K562 (cell line): ENCODE measurements at regions not wholly inside any gene's neighbourhood (a gene's known extent, or its start where the extent isn't known, plus 50 kb on each side); places are given as distances from the start of the nearest gene placed in this dataset.

Source experiments
- BRCA1 ChIP-seq, 2 experiments: fragments of 450-650 bp in 1 of 2; sonication (generic) in 1 of 2; formaldehyde crosslinking in 1 of 2; IDR thresholded peaks; 2 replicates each; pipeline versions ENCODE4 v1.5.0 to v1.6.1; 2017 to 2020; ENCODE audit warnings: mild to moderate bottlenecking in 1 of 2, missing genetic modification reagents in 1 of 2
- FOS ChIP-seq: IDR thresholded peaks from 3 replicates; pipeline ENCODE4 v1.6.1; 2011; ENCODE audit not compliant: insufficient read length; ENCODE audit errors: extremely low read depth
- FOXK2 ChIP-seq, 2 experiments: fragments of 450-650 bp; IDR thresholded peaks in 1 of 2; conservative IDR thresholded peaks in 1 of 2; 2 replicates each; pipeline ENCODE4 v1.6.1; 2016; ENCODE audit warnings: low read depth in 2 of 2, mild to moderate bottlenecking in 1 of 2
- FUS ChIP-seq: fragments of 200-400 bp; formaldehyde crosslinking; optimal IDR thresholded peaks from 2 replicates; pipeline ENCODE3; 2017; ENCODE audit warnings: low read depth, low read length
- IRF9 ChIP-seq: fragments of 450-650 bp; IDR thresholded peaks from 2 replicates; pipeline ENCODE4 v1.6.1; 2016; ENCODE audit warnings: missing biosample characterization, missing genetic modification characterization
- KAT8 ChIP-seq: fragments of 450-650 bp; IDR thresholded peaks from 2 replicates; pipeline ENCODE4 v1.6.1; 2016; ENCODE audit warnings: low read depth, mild to moderate bottlenecking
- NCOA6 ChIP-seq: fragments of 450-650 bp; IDR thresholded peaks from 2 replicates; pipeline ENCODE4 v1.6.1; 2017; ENCODE audit warnings: mild to moderate bottlenecking
- NFRKB ChIP-seq: fragments of 450-650 bp; IDR thresholded peaks from 2 replicates; pipeline ENCODE4 v1.6.1; 2016; ENCODE audit warnings: low read depth
- NR1H2 ChIP-seq: sonication (generic); formaldehyde crosslinking; IDR thresholded peaks from 2 replicates; pipeline ENCODE4 v1.4.0; 2020; ENCODE audit warnings: mild to moderate bottlenecking, missing genetic modification reagents
- NUFIP1 ChIP-seq: fragments of 450-650 bp; IDR thresholded peaks from 2 replicates; pipeline ENCODE4 v1.6.1; 2018; ENCODE audit not compliant: partially characterized antibody
- RBM22 ChIP-seq: fragments of 200-400 bp; formaldehyde crosslinking; IDR thresholded peaks from 2 replicates; pipeline ENCODE4 v1.6.1; 2018; ENCODE audit warnings: low read length, low read depth; ENCODE audit not compliant: poor library complexity, severe bottlenecking
- RFX7 ChIP-seq: fragments of 250-450 bp; sonication (Bioruptor Pico); IDR thresholded peaks from 2 replicates; pipeline ENCODE4 v1.5.1; 2021; ENCODE audit warnings: mild to moderate bottlenecking
- SMAD4 ChIP-seq: fragments of 250-450 bp; sonication (Bioruptor Pico); conservative IDR thresholded peaks from 2 replicates; pipeline ENCODE4 v1.8.0; 2021; ENCODE audit warnings: inconsistent platforms, mild to moderate bottlenecking, moderate library complexity
- TCF7 ChIP-seq: sonication (generic); IDR thresholded peaks from 2 replicates; pipeline ENCODE4 v1.6.1; 2016; ENCODE audit warnings: antibody characterized with exemption, borderline replicate concordance
- ZBTB7A ChIP-seq: IDR thresholded peaks from 2 replicates; pipeline ENCODE4 v1.6.1; 2011; ENCODE audit warnings: low read depth, mild to moderate bottlenecking, low read length, moderate library complexity, borderline replicate concordance; ENCODE audit not compliant: control insufficient read depth
- ZNF140 ChIP-seq: fragments of 250-450 bp; sonication (Bioruptor Pico); IDR thresholded peaks from 2 replicates; pipeline ENCODE4 v1.8.0; 2021; ENCODE audit warnings: moderate library complexity, mild to moderate bottlenecking, inconsistent platforms
- ZNF197 ChIP-seq: fragments of 200-800 bp; sonication (Bioruptor generic); IDR thresholded peaks from 2 replicates; pipeline ENCODE4 v1.6.1; 2016; ENCODE audit warnings: low read depth, missing genetic modification characterization, missing compliant biosample characterization
- ZNF830 ChIP-seq: fragments of 250-450 bp; sonication (Bioruptor Pico); IDR thresholded peaks from 2 replicates; pipeline ENCODE4 v1.5.0; 2021; ENCODE audit warnings: mild to moderate bottlenecking
- TF ChIP-seq, protein P1 (sequence below): fragments of 250-450 bp; sonication (Bioruptor Pico); IDR thresholded peaks from 2 replicates; pipeline ENCODE4 v1.5.0; 2021; ENCODE audit warnings: mild to moderate bottlenecking, moderate library complexity
- TF ChIP-seq, protein P2 (sequence below): IDR thresholded peaks from 2 replicates; pipeline ENCODE4 v1.6.1; 2011; ENCODE audit warnings: borderline replicate concordance, low read depth, mild to moderate bottlenecking, moderate library complexity, low read length; ENCODE audit not compliant: insufficient read depth, poor library complexity, severe bottlenecking
- TF ChIP-seq, protein P3 (sequence below): fragments of 250-450 bp; sonication (Bioruptor Pico); IDR thresholded peaks from 2 replicates; pipeline ENCODE4 v1.6.1; 2021; ENCODE audit warnings: mild to moderate bottlenecking

DNA sequence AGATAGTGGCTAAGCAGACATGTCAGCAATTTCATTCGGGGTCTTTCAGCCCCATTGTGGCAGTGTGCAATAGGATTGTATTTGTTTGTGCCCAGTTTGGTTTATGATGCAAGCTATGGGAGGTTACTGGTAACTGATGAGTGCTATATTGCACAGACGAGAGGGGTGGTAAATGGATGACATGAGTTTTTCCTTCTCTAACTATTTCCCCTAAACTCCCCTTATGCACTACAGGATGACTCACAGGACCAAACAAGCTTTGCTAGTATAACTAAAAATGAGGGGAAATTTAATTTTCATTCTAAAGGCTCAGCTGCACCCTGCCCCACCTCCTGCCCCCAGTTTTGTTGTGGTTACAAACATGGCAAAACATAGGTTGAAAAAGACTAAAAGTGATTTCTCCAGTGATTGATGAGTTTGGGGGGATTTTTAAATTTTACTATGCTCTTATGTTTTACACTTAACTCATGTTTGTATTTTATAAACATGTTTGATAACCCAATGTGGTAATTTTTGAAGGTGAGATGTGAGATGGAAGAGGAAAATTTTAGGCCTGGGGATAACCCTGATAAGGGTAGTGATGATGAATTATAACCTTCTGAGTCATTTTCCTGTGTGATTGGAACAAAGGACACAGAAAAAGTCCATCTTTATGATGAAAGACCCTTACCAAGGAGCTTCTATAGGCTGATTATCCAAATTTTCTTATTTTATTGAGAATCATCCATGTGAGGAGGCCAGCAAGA, 60.8 kb upstream of the NAMPT start (continued):
- TF ChIP-seq KAT8, result no peak
- TF ChIP-seq RBM22, result no peak
- TF ChIP-seq IRF9 (tag), result peak; percentile 34; the same call in 1 of the 2 replicates
- no peak for TF ChIP-seq FOS
- TF ChIP-seq FUS, result no peak
- TF ChIP-seq, protein P1, sequence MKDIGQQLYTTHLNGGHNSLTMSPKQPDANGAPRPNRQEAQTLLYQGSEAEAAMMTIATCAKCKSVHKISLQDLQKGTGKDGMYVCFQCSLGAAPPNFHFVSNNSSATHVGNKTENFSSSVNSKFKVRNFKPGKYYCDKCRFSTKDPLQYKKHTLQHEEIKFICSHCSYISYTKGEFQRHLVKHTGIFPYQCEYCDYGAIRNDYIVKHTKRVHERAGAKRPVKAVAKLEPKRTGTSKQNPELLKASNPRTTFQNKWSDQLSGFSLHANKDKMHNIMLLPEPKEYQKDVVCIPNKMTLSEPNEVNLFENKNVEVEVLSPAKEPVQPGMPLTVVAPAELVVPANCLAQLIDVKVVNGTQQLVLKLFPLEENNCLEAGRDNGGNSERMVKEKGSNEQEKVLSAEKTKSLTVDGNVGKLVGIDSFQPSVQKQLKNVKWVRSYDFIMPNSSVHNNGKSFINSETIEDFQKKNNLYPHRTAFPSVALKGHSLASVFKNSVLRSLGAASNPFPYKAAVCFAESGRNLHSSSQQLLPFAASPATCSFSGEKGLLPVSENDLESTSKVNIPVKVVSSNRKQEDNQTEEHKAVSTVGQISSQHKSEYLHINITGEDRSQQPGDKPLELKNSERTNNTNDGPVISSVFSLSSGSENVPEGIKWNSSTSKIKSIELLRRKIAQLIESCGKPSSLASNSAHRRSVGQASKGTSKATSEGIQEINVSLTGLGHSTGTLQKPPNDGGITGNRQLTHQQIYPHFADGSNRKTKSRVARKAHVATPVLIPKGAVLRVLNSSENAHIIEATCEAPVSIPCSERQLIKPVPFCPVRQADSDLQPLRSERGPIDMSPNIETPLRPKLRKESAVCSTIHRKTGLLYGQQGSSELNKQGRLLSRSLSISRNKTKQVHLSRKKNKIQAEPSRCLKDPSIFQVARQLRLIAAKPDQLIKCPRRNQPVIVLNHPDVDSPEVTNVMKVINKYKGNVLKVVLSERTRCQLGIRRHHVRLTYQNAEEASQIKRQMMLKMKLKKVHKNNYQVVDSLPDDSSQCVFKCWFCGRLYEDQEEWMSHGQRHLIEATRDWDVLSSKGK (CRISPR knock-in tag), result no peak
- TF ChIP-seq, protein P2, sequence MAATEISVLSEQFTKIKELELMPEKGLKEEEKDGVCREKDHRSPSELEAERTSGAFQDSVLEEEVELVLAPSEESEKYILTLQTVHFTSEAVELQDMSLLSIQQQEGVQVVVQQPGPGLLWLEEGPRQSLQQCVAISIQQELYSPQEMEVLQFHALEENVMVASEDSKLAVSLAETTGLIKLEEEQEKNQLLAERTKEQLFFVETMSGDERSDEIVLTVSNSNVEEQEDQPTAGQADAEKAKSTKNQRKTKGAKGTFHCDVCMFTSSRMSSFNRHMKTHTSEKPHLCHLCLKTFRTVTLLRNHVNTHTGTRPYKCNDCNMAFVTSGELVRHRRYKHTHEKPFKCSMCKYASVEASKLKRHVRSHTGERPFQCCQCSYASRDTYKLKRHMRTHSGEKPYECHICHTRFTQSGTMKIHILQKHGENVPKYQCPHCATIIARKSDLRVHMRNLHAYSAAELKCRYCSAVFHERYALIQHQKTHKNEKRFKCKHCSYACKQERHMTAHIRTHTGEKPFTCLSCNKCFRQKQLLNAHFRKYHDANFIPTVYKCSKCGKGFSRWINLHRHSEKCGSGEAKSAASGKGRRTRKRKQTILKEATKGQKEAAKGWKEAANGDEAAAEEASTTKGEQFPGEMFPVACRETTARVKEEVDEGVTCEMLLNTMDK, result no peak
- TF ChIP-seq, protein P3, sequence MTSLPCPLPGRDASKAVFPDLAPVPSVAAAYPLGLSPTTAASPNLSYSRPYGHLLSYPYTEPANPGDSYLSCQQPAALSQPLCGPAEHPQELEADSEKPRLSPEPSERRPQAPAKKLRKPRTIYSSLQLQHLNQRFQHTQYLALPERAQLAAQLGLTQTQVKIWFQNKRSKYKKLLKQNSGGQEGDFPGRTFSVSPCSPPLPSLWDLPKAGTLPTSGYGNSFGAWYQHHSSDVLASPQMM (CRISPR knock-in tag), result no peak
- TF ChIP-seq NUFIP1, result no peak
- TF ChIP-seq RFX7 (CRISPR knock-in tag), result no peak
- no peak for TF ChIP-seq TCF7
- no peak for TF ChIP-seq FOXK2 (conservative IDR thresholded peaks at IDR 0.05 in 1 of 2, IDR thresholded peaks at IDR 0.05 in 1 of 2; ENCODE audit: low read depth in 2 of 2)
- TF ChIP-seq NCOA6, result no peak
- peak; percentile 14; the same call in 1 of the 2 replicates for TF ChIP-seq ZNF197 (CRISPR knock-in tag)
- TF ChIP-seq ZNF830 (CRISPR knock-in tag), result no peak
- TF ChIP-seq NFRKB, result no peak
- TF ChIP-seq ZBTB7A, result no peak
- TF ChIP-seq BRCA1 (IDR thresholded peaks at IDR 0.05), result no peak
- no peak for TF ChIP-seq BRCA1 (CRISPR knock-in tag; IDR thresholded peaks at IDR 0.05)
- TF ChIP-seq NR1H2 (CRISPR knock-in tag), result no peak
- TF ChIP-seq ZNF140 (CRISPR knock-in tag), result no peak
- peak; percentile 61 for TF ChIP-seq SMAD4 (CRISPR knock-in tag)
